H9 (cell line): ENCODE measurements at regions not wholly inside any gene's neighbourhood (a gene's known extent, or its start where the extent isn't known, plus 50 kb on each side); places are given as distances from the start of the nearest gene placed in this dataset.

Experiments used
- DNase-seq: peaks from one replicate; pipeline ENCODE4 v3.0.0-alpha.2; 2017
- H2AFZ ChIP-seq: one replicate; pipeline ENCODE4 v1.6.1; 2013; ENCODE audit warnings: mild to moderate bottlenecking, low read length, control low read depth, moderate library complexity
- H2AK5ac ChIP-seq: 2 replicates; pipeline ENCODE4 v1.6.1; 2013; ENCODE audit warnings: low read length, control low read depth, mixed read lengths; ENCODE audit not compliant: insufficient read length
- H2BK120ac ChIP-seq: one replicate; pipeline ENCODE4 v1.6.1; 2013; ENCODE audit warnings: low read depth, mild to moderate bottlenecking, low read length, control low read depth, inconsistent platforms; ENCODE audit not compliant: poor library complexity, severe bottlenecking
- H2BK12ac ChIP-seq: 2 replicates; pipeline ENCODE4 v1.6.1; 2013; ENCODE audit warnings: low read length, control low read depth, mixed read lengths, low read depth; ENCODE audit not compliant: insufficient read length
- H2BK15ac ChIP-seq: 2 replicates; pipeline ENCODE4 v1.6.1; 2013; ENCODE audit warnings: low read depth, low read length, control low read depth
- H2BK20ac ChIP-seq: one replicate; pipeline ENCODE4 v1.6.1; 2013; ENCODE audit warnings: low read depth, mild to moderate bottlenecking, low read length, control low read depth, inconsistent platforms; ENCODE audit not compliant: poor library complexity, severe bottlenecking
- H2BK5ac ChIP-seq: 2 replicates; pipeline ENCODE4 v1.6.1; 2013; ENCODE audit warnings: low read length, control low read depth, mixed read lengths; ENCODE audit not compliant: insufficient read length
- H3K14ac ChIP-seq: 2 replicates; pipeline ENCODE4 v1.6.1; 2013; ENCODE audit warnings: low read length, control low read depth; ENCODE audit not compliant: insufficient read depth
- H3K18ac ChIP-seq: 2 replicates; pipeline ENCODE4 v1.6.1; 2013; ENCODE audit warnings: low read depth, mild to moderate bottlenecking, mixed read lengths, low read length, control low read depth; ENCODE audit not compliant: insufficient read length
- H3K23ac ChIP-seq: 2 replicates; pipeline ENCODE4 v1.6.1; 2013; ENCODE audit warnings: low read length, control low read depth, mixed read lengths, low read depth; ENCODE audit not compliant: insufficient read length
- H3K23me2 ChIP-seq: 2 replicates; pipeline ENCODE4 v1.6.1; 2013; ENCODE audit warnings: low read depth, mild to moderate bottlenecking, mixed read lengths, low read length, control low read depth; ENCODE audit not compliant: insufficient read length, poor library complexity, severe bottlenecking
- H3K27ac ChIP-seq: 2 replicates; pipeline ENCODE4 v1.5.1; 2013; ENCODE audit warnings: low read length, control low read depth, mixed read lengths, low read depth; ENCODE audit not compliant: insufficient read length
- H3K27me3 ChIP-seq: 2 replicates; pipeline ENCODE4 v1.6.1; 2013; ENCODE audit warnings: low read length, control low read depth, inconsistent platforms; ENCODE audit not compliant: insufficient read depth
- H3K4ac ChIP-seq: 2 replicates; pipeline ENCODE4 v1.6.1; 2013; ENCODE audit warnings: low read depth, mild to moderate bottlenecking, control low read depth, inconsistent platforms, low read length, moderate library complexity
- H3K4me1 ChIP-seq: 2 replicates; pipeline ENCODE4 v1.6.1; 2013; ENCODE audit warnings: low read length, control low read depth, inconsistent platforms; ENCODE audit not compliant: insufficient read depth
- H3K4me2 ChIP-seq: 2 replicates; pipeline ENCODE4 v1.6.1; 2013; ENCODE audit warnings: low read length, control low read depth, mixed read lengths; ENCODE audit not compliant: insufficient read length, insufficient read depth
- H3K56ac ChIP-seq: 2 replicates; pipeline ENCODE4 v1.6.1; 2013; ENCODE audit warnings: low read depth, mild to moderate bottlenecking, mixed read lengths, low read length, control low read depth; ENCODE audit not compliant: insufficient read length
- H3K79me1 ChIP-seq: 2 replicates; pipeline ENCODE4 v1.6.1; 2013; ENCODE audit warnings: low read depth, mild to moderate bottlenecking, moderate library complexity, low read length, control low read depth, inconsistent platforms; ENCODE audit not compliant: insufficient read depth, poor library complexity, severe bottlenecking
- H3K79me2 ChIP-seq: 2 replicates; pipeline ENCODE4 v1.6.1; 2013; ENCODE audit warnings: low read length, control low read depth, inconsistent platforms; ENCODE audit not compliant: insufficient read depth
- H3K9ac ChIP-seq: 2 replicates; pipeline ENCODE4 v1.6.1; 2013; ENCODE audit warnings: low read length, control low read depth, mixed read lengths; ENCODE audit not compliant: insufficient read length; ENCODE audit errors: extremely low read depth
- H3K9me3 ChIP-seq: one replicate; pipeline ENCODE4 v1.6.1; 2013; ENCODE audit warnings: low read depth, low read length, inconsistent platforms; ENCODE audit not compliant: control insufficient read depth
- H3T11ph ChIP-seq: one replicate; pipeline ENCODE4 v1.6.1; 2013; ENCODE audit warnings: mild to moderate bottlenecking, low read length, control low read depth, inconsistent platforms
- H4K20me1 ChIP-seq: one replicate; pipeline ENCODE4 v1.6.1; 2013; ENCODE audit not compliant: control insufficient read depth, insufficient read length, insufficient read depth
- H4K5ac ChIP-seq: 2 replicates; pipeline ENCODE4 v1.6.1; 2013; ENCODE audit warnings: low read depth, mild to moderate bottlenecking, mixed read lengths, low read length, control low read depth; ENCODE audit not compliant: insufficient read length
- H4K8ac ChIP-seq: replicated peaks from 2 replicates; pipeline ENCODE4 v1.6.1; 2013; ENCODE audit warnings: low read length, control low read depth, mixed read lengths, low read depth; ENCODE audit not compliant: insufficient read length
- H4K91ac ChIP-seq: 2 replicates; pipeline ENCODE4 v1.6.1; 2013; ENCODE audit warnings: low read depth, mild to moderate bottlenecking, moderate library complexity, mixed read lengths, low read length, control low read depth; ENCODE audit not compliant: insufficient read length
- H3K27ac Mint-ChIP-seq, 3 experiments: 2 replicates in 2 of 3; 3 replicates in 1 of 3; pipeline ENCODE4 v1.8.0; 2020 to 2021; ENCODE audit warnings: mixed read lengths in 3 of 3, mild to moderate bottlenecking in 1 of 3, moderate library complexity in 1 of 3
- H3K27me3 Mint-ChIP-seq: 2 replicates; pipeline ENCODE4 v1.8.0; 2021; ENCODE audit warnings: low read depth, mild to moderate bottlenecking, moderate library complexity, mixed read lengths
- H3K36me3 Mint-ChIP-seq, 3 experiments: 2 replicates in 2 of 3; 3 replicates in 1 of 3; pipeline ENCODE4 v1.8.0; 2020 to 2021; ENCODE audit warnings: low read depth in 3 of 3, mixed read lengths in 3 of 3; ENCODE audit not compliant: insufficient read depth in 1 of 3
- H3K4me1 Mint-ChIP-seq, 2 experiments: 2 replicates each; pipeline ENCODE4 v1.8.0; 2020; ENCODE audit warnings: mixed read lengths in 2 of 2
- H3K4me3 Mint-ChIP-seq, 2 experiments: 2 replicates in 1 of 2; 3 replicates in 1 of 2; pipeline ENCODE4 v1.8.0; 2020 to 2021; ENCODE audit warnings: mild to moderate bottlenecking in 2 of 2, mixed read lengths in 2 of 2, moderate library complexity in 1 of 2
- H3K9me3 Mint-ChIP-seq, 2 experiments: 2 replicates in 1 of 2; 3 replicates in 1 of 2; pipeline ENCODE4 v1.8.0; 2020; ENCODE audit warnings: mild to moderate bottlenecking in 2 of 2, mixed read lengths in 2 of 2, moderate library complexity in 1 of 2
- WGBS: extraction: QIAGEN DNeasy Blood & Tissue Kit; methylation state at CpG from one replicate; pipeline ENCODE4 v1.1.7; 2013; ENCODE audit warnings: missing lambda C conversion rate, low lambda C conversion rate, mixed read lengths; ENCODE audit not compliant: insufficient read length; ENCODE audit errors: extremely low coverage; 5-methylcytosine and 5-hydroxymethylcytosine counted together
- TF ChIP-seq, protein P1 (sequence below): fragments of 200-600 bp; sonication (generic); conservative IDR thresholded peaks from 3 replicates; pipeline ENCODE4 v1.8.0; 2021; ENCODE audit warnings: antibody characterized with exemption, mild to moderate bottlenecking

DNA sequence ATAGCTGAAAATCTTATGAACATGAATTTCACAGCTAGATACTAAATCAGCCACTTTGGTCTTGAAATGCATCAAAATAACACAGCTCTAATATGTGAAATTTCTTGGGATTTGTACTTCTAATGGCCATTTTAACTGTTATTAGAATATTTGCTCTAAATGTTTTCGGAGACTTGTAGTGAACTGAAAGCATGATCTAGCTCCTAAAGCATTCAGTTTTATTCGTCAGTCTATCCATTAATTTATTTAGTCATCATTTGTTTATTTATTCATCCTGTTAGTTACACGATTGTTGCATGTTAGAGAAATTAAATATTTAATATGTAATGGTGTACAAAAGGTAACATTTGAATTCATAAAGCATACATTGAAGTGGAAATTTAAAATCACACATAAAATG is 1132.7 kb downstream of the SLITRK1 start:
- Histone ChIP-seq H4K8ac (no peak overlapping the region), H3K23ac (no peak overlapping the region), H3K27me3 (no peaks in the 10 kb centered on the region), H2BK20ac (no peak overlapping the region), H3K79me1 (no peaks in the 10 kb centered on the region), H3K4me2 (no peak overlapping the region), H2BK12ac (no peak overlapping the region), H3K4ac (no peak overlapping the region), H3K56ac (no peak overlapping the region), H3K14ac (no peak overlapping the region), H3T11ph (no peak overlapping the region), H2AFZ (no peak overlapping the region), H3K9ac (no peak overlapping the region), H2AK5ac (no peak overlapping the region), H3K27ac (no peak overlapping the region), H2BK5ac (no peak overlapping the region), H2BK15ac (no peak overlapping the region), H4K5ac (no peak overlapping the region), H3K9me3 (no peaks in the 10 kb centered on the region), H3K79me2 (no peaks in the 10 kb centered on the region), H4K20me1 (no peaks in the 10 kb centered on the region), H3K18ac (no peak overlapping the region), H4K91ac (no peak overlapping the region), H2BK120ac (no peak overlapping the region), H3K4me1 (peaks cover 3% of the 10 kb centered on the region; the same call in 1 of the 2 replicates), H3K23me2 (no peaks in the 10 kb centered on the region)
- no peak overlapping the region for H3K4me3 Mint-ChIP-seq
- no peaks in the 10 kb centered on the region for H3K36me3 Mint-ChIP-seq
- no peak for DNase-seq
- H3K27ac Mint-ChIP-seq: no peak overlapping the region
- peaks cover 39 to 40% of the 10 kb centered on the region in 2 experiments for H3K4me1 Mint-ChIP-seq
- TF ChIP-seq, protein P1, sequence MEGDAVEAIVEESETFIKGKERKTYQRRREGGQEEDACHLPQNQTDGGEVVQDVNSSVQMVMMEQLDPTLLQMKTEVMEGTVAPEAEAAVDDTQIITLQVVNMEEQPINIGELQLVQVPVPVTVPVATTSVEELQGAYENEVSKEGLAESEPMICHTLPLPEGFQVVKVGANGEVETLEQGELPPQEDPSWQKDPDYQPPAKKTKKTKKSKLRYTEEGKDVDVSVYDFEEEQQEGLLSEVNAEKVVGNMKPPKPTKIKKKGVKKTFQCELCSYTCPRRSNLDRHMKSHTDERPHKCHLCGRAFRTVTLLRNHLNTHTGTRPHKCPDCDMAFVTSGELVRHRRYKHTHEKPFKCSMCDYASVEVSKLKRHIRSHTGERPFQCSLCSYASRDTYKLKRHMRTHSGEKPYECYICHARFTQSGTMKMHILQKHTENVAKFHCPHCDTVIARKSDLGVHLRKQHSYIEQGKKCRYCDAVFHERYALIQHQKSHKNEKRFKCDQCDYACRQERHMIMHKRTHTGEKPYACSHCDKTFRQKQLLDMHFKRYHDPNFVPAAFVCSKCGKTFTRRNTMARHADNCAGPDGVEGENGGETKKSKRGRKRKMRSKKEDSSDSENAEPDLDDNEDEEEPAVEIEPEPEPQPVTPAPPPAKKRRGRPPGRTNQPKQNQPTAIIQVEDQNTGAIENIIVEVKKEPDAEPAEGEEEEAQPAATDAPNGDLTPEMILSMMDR: no peak
- WGBS: no CpG with 5 or more reads among the region's 3 CpGs
- no peaks in the 10 kb centered on the region; a peak in 1 of 5 replicates for H3K9me3 Mint-ChIP-seq
- no peaks in the 10 kb centered on the region for H3K27me3 Mint-ChIP-seq
